NCI-H2196 (cell line): ENCODE measurements at regions not wholly inside any gene's neighbourhood (a gene's known extent, or its start where the extent isn't known, plus 50 kb on each side); places are given as distances from the start of the nearest gene placed in this dataset.
A peak's percentile ranks its signal among the peaks of the same experiment; 100 is the strongest.
"Not testable (repeated sequence)": the region's sequence is repeated elsewhere in the genome, so short reads cannot be mapped to it uniquely, and the experiment has no call there.

ENCODE experiments used
- DNase-seq: peaks from one replicate; lab custom pipeline; 2025; ENCODE audit not compliant: unreplicated experiment; lab: John Stamatoyannopoulos, UW

DNA sequence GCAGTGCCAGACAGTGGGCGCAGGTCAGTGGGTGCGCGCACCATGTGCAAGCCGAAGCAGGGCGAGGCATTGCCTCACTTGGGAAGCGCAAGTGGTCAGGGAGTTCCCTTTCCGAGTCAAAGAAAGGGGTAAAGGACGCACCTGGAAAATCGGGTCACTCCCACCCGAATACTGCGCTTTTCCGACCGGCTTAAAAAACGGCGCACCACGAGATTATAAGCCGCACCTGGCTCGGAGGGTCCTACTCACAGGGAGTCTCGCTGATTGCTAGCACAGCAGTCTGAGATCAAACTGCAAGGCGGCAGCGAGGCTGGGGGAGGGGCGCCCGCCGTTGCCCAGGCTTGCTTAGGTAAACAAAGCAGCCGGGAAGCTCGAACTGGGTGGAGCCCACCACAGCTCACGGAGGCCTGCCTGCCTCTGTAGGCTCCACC, 77.9 kb downstream of the NR4A2 start:
- DNase-seq, result not testable (repeated sequence)

DNA sequence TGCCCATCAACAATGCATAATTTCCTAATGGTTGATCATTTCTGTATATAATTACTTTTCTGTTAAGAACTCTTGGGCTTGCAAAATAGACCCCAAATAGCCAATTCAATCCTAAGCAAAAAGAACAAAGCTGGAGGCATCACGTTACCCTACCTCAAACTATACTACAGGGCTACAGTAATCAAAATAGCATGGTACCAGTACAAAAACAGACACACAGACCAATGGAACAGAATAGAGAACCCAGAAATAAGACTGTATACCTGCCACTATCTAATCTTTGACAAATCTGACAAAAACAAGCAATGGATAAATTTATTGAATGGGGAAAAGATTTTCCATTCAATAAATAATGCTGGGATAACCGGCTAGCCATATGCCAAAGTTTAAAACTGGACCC, 78.8 kb downstream of the NR4A2 start:
- no peak for DNase-seq

DNA sequence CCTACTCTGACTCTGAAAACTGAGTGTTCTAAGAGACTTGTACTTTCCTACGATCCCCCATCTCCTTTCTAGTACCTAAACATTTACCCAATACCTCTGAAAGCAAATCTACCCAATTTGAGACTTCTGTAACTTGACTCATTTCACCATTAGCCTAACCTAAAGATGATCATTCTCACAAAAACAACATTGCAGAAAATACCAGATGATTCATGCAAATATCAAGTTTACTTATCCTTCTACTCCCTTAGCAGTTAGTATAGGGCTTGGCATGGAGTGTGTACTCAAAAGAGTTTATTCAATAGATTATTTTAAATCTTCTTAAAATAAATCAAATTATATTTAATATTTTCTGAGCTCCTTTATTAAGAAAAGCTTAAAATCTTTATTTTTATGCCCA, 89.6 kb downstream of the NR4A2 start:
- no peak for DNase-seq

DNA sequence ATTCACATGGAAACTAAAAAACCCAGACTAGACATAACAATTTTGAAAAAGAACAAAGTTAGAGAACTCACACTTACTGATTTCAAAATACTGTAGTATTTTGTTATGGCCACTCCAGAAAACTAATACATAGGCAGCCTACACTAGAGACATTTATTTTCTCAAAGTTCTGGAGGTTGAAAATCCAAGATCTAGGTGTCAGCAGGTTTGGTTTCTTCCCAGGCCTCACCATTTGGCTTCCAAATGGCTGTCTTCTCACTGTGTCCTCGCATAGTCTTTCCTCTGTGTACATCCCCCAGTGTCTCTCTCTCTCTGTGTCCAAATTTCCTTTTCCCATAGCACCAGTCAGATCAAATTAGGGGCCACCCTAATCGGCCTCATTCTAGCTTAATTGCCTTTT, 95.0 kb downstream of the NR4A2 start:
- DNase-seq, result no peak

DNA sequence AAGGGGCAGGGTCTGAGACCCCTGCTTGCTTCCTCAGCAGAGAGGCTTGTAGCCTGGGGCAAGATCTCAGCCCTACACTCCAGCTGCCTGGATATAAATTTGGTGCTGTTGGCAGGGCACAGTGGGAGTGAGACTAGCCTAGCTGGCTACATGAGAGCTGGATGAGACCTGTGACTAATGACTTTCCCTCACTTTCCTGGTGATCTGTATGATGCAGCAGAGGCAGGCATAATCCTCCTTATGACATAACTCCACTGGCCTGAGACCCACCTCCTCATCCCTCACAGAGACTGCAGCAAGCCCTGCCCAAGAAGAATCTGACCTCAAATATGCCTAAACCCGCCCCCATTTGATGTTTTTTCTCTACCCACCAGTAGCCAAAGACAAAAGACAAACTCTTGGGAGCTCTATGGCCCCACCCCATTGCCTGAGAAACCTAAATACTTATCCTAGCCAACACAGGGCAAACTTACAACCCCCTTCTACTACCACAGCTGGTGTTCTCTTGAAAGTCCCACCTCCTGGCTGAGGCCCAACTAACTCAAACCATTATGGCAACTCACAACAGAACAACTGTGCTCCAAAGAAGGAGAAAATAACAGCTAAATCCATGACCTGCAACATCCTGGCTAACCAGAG, 102.7 kb downstream of the NR4A2 start:
- no peak for DNase-seq

DNA sequence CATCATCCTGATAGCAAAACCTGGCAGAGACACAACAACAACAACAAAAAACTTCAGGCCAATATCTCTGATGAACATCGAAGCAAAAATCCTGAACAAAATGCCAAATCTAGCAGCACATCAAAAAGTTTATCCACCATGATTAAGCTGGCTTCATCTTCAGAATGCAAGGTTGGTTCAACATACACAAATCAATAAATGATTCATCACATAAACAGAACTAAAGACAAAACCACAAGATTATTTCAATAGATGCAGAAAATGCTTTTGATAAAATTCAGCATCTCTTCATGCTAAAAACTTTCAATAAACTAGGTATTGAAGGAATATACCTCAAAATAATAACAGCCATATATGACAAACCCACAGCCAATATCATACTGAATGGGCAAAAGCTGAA, 109.2 kb downstream of the NR4A2 start:
- not testable (repeated sequence) for DNase-seq

DNA sequence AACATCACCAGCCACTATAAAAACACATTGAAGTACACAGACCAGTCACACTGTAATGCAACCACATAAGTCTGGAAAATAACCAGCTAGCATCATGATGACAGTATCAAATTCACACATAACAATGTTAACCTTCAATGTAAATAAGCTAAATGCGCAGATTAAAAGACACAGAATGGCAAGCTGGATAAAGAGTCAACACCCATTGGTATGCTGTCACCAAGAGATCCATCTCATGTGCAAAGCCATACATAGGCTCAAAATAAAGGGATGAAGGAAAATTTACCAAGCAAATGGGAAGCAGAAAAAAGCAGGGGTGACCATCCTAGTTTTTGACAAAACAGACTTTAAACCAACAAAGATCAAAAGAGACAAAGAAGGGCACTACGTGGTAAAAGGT, 110.8 kb downstream of the NR4A2 start:
- no peak for DNase-seq

DNA sequence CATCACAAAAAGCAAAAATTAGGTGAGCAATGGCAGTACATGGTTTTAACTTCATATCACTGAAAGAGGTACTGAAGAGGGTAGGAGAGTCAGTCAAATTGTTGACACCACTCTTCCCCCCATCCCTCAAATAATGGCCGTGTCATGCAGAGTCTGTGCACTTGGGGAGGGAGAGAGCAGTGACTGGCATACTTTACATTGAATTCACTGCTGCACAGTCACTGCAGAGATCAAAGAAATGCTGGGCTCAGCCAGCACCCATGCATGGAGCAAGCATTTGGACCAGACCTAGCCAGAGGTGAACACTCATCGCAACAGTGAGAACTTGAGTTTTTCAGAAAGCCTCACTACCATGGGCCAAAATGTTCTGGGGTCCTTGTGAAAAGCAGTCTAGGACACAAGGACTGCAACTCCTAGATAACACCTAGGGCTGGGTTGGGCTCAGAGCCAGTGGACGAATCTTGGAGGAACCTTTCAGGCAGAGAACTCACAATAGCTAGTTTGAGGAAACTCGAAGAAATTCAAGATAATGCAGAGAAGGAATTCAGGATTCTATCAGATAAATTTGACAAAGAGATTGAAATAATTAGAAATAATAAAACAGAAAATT, 112.9 kb downstream of the NR4A2 start:
- no peak for DNase-seq

DNA sequence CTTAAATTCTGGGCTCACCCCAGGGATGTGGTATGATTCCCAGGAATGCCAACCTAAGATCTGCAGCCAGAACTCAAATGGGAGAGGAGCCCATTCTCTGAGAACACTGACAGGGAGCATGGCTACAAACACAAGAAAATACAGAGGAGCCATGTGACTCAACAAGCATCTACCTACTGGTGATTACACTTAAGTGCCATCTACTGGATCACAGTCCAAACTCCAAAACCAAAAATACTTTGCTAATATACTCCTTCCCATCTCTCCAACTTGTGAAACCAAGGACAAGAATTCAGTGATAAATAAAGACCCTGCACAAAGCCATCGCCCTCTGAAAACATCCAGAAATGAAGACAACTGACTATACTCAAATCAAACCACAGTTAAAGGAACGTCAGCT, 116.9 kb downstream of the NR4A2 start:
- DNase-seq, result no peak

DNA sequence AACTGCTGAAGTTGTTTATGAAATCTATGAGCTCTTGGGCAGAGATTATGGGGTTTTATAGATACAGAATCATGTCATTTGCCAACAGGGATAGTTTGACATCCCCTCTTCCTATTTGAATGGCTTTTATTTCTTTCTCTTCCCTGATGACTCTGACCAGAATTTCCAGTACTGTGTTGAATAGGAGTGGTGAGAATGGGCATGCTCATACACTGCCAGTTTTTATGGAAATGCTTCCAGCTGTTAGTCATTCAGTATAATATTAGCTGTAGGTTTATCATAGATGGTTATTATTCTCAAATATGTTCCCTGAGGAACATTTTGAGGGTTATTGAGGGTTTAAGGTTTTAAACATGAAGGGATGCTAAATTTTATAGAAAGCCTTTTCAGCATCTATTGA, 121.2 kb downstream of the NR4A2 start:
- no peak for DNase-seq

DNA sequence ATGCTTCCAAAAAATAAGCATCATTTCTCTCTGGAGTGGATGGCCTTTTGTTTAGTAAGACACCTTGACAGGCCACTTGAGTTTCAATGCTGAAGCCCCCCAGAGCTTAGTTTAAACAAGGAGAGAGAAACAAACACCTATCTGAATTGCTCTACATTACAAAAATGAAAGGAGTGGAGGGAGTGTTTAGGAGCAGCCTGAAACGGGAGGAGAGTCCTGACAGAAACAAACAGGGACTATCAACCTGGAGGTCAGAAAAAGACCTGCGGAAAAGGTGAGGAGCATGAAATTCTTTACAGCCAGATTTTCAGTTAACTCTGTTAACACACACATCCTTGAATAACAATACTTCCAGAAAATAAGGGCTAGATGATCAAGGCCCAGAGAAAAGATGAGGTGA, 126.2 kb downstream of the NR4A2 start:
- DNase-seq, result no peak

DNA sequence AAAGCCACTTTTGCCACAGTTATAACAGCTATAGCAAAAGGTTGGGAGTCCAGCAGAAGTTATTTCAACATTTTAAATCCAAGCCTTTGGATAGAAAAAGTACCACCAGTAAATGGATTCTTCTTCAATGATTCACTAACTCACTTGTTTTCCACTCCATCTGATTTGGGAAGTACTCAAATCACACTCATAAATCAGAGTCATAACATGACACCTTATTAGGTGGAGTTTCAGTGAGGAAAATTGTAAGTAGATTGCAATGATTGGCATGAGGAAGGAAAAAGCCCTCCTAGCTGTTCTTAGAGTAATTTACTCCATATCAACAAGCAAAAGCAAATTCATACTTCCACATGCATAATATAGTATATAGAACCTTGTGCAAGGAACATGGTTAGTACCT, 132.9 kb downstream of the NR4A2 start:
- no peak for DNase-seq

DNA sequence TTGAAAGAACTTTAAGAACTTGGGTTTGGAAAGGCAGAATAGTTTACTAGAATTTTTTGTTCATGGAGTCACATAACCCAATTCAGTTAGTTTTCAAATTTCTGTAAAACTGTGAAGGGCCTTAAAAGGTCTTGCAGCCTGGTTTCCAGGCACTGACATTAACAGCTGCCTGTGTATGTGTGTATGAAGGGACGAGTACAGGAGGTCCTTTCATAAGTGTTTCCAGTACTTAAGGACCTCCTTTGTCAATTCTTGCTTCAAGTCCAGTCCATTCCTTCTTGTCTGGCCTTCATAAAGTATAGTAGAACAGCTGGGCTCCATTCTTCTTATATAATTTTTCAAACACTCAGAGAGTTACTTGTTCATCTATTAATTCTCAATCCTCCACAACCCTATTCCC, 136.5 kb downstream of the NR4A2 start:
- DNase-seq, result no peak

DNA sequence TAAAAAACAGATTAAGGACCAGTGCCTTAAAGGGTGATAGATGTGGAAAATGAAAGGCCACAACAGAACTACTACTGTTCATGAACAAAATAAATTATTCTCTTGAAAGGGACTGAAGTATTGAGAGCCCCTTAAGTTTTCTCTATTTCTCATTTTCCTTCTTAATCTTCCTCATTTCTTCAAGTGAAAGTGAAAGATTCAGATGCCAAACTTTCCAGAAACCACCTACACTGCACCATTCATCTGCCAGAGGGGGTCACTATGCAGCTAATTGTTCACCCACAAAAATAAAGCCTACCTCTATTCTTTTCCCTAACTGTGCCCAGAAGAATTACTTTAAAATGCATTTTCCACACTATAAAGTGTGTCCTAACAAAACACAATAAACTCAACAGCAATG, 140.1 kb downstream of the NR4A2 start:
- no peak for DNase-seq

DNA sequence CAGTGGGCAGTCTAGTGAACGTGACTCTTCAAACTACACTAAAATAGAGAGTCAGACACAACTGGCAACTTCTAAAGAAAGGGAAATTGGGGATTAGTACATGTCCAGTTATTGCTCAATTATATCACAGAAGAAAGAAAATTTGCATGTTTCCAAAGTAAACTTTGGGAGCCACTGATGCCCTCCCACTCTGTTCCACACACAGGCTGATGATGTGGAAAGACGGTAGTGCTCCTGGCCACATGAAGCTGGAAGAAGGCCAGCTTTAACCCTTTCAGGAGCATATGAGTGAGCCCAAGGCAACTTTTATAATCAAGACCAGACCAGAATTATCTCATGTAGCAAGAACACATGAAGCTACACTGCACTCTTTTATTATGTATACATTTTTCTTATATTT, 141.0 kb downstream of the NR4A2 start:
- no peak for DNase-seq

DNA sequence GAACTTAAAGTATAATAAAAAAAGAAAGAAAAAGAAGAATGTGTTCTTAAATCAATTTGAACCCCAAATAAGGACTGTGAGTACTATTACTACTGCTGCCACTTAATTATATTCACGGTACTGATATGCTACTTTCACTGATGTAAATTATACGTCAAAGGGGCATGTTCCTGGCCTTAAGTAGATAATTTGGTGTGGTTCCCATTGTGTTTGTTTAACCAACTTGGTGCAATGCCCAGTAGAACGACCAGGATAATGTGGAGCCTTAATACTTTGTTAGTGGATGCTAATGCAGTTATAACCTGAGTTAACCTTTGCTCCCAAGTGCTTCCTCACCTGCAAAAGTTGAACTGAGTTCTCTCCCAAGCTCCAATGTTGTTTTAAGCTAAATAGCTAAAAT, 142.0 kb downstream of the NR4A2 start:
- no peak for DNase-seq

DNA sequence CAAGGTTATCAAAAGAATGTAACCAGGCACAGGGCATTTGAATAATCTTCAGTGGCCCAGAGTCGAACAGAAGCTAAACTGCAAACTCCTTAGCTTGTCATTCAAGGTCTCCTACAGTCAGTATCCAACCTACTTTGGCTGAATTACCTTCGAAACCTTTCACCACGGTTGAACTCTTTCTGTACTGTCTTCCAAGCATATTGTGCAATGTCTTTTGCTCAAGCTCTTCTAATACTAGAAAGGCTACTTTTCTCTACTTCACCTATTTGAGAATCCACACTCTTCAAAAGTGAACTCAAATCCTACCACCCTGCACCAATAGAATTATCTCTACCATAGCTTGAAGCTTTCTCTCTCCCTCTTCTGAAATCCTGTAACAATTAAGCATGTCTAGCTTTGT, 142.9 kb downstream of the NR4A2 start:
- DNase-seq, result no peak

DNA sequence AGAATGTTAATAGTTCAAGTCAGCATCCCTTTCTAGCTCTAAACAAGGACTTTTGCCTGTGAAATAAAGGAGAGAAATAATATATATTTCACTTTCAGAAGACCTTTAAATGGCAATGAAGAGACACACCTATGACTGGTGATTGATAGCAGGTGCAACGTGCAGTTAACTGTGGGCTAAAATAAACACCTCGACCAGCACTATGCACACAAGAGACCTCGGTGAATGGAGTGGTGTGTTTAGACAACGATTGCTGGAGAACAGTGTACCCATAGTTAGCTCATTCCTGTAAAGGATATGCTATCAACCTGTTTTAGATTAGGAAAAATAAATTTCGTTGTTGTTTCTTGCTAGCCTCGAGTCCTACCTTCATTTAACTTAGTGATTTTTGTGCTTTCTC, 143.4 kb downstream of the NR4A2 start:
- DNase-seq, result no peak

DNA sequence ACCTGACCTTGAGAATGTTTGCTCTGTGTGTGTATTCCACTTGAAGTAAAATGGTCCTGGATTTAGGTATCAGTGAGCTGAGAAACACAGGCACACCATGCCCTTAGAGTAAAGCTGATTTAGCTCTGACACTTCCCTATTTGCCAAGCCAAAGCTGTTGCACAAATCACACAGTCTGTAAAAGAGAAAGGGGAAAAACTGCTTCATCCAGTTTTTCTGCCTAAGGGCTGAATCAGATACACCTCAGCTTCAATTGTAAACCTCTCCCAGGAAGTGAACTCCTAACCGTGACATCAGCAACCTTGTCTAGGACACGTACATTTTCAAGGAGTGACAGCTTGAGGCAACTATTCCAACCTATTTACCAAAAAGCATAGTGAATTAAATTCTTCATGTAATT, 150.4 kb downstream of the NR4A2 start:
- DNase-seq, result peak; percentile 69

DNA sequence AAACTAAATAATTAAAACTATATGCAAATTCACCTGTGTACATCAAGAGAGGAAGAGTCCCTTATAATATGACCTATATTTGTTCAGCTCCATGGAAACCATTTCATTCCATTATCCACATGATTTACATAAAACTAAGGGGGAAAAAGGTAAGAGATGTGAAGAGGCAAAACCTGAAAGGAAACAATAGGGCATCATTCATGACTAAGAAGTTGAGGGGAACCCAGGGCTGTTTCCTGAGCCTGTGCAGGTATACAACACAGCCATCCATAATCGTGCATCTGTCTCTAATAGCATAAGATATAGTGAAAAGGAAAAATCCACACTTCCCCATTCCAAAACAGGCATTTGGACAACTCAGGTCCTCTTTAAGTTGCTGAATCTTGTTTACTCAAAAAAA, 151.3 kb downstream of the NR4A2 start:
- DNase-seq, result no peak

DNA sequence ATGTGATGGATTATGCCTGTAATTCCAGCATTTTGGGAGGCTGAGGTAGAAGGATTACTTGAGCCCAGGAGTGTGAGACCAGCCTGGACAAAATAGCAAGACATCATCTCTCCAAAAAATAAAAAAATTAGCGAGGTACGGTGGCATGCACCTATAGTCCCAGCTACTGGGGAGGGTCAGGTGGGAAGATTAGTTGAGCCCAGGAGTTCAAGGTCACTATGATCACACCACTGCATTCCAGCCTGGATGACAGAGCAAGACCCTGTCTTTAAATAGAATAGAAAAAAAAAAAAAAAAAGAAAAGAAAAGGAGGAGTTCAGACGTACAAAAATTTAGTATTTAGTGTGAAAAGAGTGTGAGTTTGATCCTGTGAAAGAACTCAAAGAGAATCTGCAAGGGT, 154.9 kb downstream of the NR4A2 start:
- no peak for DNase-seq

DNA sequence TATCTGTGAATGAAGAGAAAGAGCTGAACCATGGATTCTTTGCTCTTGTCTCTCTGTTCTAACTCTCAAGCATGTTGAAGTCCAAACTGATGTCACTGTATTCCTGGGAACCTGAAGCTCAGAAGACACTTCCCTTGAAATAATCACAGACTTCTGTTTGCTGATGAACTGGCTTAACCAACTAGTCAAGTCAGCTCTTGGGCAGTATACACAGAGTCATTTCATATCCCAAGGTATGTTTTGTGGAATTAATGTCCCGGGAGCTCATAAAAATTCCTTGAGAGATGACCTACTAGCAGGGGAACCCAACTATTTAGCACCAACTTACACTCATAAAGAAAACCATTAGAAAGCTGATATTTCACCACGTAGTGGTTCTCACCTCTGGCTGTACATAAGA, 156.6 kb downstream of the NR4A2 start:
- DNase-seq, result no peak

DNA sequence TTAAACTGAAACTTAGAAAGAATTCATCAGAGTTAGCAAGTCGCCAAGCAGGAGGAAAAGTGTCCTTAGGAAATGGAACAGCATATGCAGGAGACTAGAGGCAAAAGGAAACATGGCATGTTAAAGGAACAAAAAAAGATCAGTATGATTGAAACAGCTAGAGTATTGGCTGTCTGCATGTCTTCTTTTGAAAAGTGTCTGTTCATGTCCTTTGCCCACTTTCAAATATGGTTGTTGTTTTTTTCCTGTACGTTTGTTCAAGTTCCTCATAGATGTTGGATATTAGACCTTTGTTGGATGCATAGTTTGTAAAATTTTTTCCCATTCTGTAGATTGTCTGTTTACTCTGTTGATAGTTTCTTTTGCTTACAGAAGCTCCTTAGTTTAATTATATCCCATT, 161.6 kb downstream of the NR4A2 start:
- DNase-seq, result no peak
